Hematopoietic multipotent progenitor cell treated with erythropoietin and hydrocortisone succinate and interleukin-3 and kit ligand, for 15 days (in vitro differentiated cells): ENCODE measurements at regions not wholly inside any gene's neighbourhood (a gene's known extent, or its start where the extent isn't known, plus 50 kb on each side); places are given as distances from the start of the nearest gene placed in this dataset.

Experiments used
- DNase-seq: peaks from one replicate; pipeline ENCODE4 v3.0.0-alpha.2; 2015; ENCODE audit warnings: low spot score

- no peak for DNase-seq
Measured at GRCh38 chr11:111444040-111444439, 65.0 kb upstream of the POU2AF1 start.

GRCh38 chr11:111443640-111444039, 64.6 kb upstream of the POU2AF1 start:
- no peak for DNase-seq

- no peak for DNase-seq
Measured at GRCh38 chr11:111443032-111443431, 64.0 kb upstream of the POU2AF1 start.

- DNase-seq, result no peak
Measured at GRCh38 chr11:111441443-111441842, 62.4 kb upstream of the POU2AF1 start.

GRCh38 chr11:111440416-111441205, 61.5 kb upstream of the POU2AF1 start:
- DNase-seq, result no peak

- DNase-seq, result no peak
Measured at GRCh38 chr11:111439901-111440300, 60.8 kb upstream of the POU2AF1 start.

- DNase-seq, result no peak
Measured at GRCh38 chr11:111438846-111439520, 59.9 kb upstream of the POU2AF1 start.

- DNase-seq, result no peak
Measured at GRCh38 chr11:111438168-111438567, 59.1 kb upstream of the POU2AF1 start.

GRCh38 chr11:111435046-111435698, 56.1 kb upstream of the POU2AF1 start:
- DNase-seq, result no peak

GRCh38 chr11:111429066-111429506, 50.0 kb upstream of the POU2AF1 start:
- DNase-seq, result peak; percentile 18
